ENCODE measurements at regions not wholly inside any gene's neighbourhood (a gene's known extent, or its start where the extent isn't known, plus 50 kb on each side); places are given as distances from the start of the nearest gene placed in this dataset.

- DNase-seq (ENCODE audit: low read depth), result no peak
Measured at GRCh38 chr15:95458721-95459120, 871.8 kb upstream of the NR2F2 start.

GRCh38 chr15:95459273-95459672, 871.2 kb upstream of the NR2F2 start:
- no peak for DNase-seq (ENCODE audit: low read depth)
- no peak overlapping the region for H3K4me3 ChIP-seq (ENCODE audit: low read length)
- TF ChIP-seq, protein P1, sequence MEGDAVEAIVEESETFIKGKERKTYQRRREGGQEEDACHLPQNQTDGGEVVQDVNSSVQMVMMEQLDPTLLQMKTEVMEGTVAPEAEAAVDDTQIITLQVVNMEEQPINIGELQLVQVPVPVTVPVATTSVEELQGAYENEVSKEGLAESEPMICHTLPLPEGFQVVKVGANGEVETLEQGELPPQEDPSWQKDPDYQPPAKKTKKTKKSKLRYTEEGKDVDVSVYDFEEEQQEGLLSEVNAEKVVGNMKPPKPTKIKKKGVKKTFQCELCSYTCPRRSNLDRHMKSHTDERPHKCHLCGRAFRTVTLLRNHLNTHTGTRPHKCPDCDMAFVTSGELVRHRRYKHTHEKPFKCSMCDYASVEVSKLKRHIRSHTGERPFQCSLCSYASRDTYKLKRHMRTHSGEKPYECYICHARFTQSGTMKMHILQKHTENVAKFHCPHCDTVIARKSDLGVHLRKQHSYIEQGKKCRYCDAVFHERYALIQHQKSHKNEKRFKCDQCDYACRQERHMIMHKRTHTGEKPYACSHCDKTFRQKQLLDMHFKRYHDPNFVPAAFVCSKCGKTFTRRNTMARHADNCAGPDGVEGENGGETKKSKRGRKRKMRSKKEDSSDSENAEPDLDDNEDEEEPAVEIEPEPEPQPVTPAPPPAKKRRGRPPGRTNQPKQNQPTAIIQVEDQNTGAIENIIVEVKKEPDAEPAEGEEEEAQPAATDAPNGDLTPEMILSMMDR (conservative IDR thresholded peaks at IDR 0.05; ENCODE audit: low read depth, low read length), result no peak

More at GRCh38 chr15:95458721-95459120, 871.8 kb upstream of the NR2F2 start:
- H3K4me3 ChIP-seq (ENCODE audit: low read length), result no peak overlapping the region
- TF ChIP-seq, protein P1 (conservative IDR thresholded peaks at IDR 0.05; ENCODE audit: low read depth, low read length), result no peak

DNA sequence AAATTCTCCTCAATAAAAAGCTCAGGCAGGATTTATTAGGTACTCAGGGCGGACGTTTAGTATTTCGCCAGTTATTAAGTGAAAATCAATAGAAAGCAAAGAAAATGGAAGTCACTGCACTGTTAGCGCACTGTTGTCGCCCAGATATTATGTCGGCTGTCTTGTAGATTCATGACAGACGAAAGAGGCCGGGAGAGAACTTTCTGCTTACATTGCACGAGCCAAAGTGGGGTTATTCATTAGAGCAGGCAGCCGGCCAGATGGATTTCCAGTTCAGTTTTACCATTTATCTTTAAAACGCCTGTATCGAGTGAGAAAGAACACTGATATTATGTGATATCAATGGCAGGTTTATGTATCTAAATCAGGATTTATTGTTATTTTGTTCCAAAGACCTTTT, 866.0 kb upstream of the NR2F2 start:
- no peak for DNase-seq (ENCODE audit: low read depth)
- no peak overlapping the region for H3K4me3 ChIP-seq (ENCODE audit: low read length)
- TF ChIP-seq, protein P1 (conservative IDR thresholded peaks at IDR 0.05; ENCODE audit: low read depth, low read length), result no peak

DNA sequence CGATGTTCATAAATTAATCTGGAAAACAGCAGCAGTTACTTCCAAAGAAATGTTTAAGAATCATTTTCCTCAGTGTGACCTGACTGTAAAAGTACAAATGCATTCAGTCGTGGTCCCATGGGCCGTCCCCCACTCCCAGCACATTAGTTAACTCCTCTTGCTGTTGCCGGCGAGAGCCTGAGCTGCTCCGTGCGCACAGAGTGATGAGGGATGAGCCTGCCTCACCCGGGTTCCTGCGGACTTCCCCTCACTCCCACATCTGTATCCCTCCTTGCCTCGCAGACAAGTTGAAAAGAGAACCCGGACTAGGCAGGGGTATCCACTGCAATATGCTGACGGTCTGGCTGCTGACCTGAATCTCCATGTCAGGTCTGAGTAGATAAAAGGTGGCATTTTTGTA, 861.7 kb upstream of the NR2F2 start:
- H3K4me3 ChIP-seq (ENCODE audit: low read length), result no peak overlapping the region
- no peak for DNase-seq (ENCODE audit: low read depth)
- TF ChIP-seq, protein P1 (conservative IDR thresholded peaks at IDR 0.05; ENCODE audit: low read depth, low read length), result no peak

DNA sequence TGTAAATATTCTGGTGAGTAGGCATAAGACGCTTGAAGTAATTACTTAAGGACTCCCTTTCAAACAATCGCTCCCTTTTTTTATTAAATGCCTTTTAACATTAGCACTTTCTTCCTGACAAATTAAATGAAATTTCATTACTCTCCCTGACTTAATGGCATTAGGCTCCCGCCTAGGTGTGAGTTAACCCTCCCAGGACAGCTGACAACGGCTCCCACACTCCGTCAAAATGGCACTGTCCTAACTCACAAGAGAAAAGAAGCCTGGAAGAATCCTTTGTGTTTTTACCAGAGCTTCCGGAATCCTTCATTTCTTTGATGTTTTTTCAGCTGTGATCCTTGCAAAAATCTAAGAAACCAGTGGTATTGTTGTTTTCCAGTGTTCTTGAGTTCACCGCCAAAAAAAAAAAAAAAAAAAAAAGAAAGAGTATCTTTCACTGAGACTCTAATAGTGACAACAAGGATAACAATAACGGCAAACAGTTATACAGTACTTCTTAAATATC, 861.0 kb upstream of the NR2F2 start:
- TF ChIP-seq, protein P1 (conservative IDR thresholded peaks at IDR 0.05; ENCODE audit: low read depth, low read length), result no peak
- DNase-seq (ENCODE audit: low read depth), result no peak
- no peak overlapping the region for H3K4me3 ChIP-seq (ENCODE audit: low read length)

GRCh38 chr15:95470529-95470928, 860.0 kb upstream of the NR2F2 start:
- TF ChIP-seq, protein P1 (conservative IDR thresholded peaks at IDR 0.05; ENCODE audit: low read depth, low read length), result no peak
- no peak for DNase-seq (ENCODE audit: low read depth)
- H3K4me3 ChIP-seq (ENCODE audit: low read length), result no peak overlapping the region

DNA sequence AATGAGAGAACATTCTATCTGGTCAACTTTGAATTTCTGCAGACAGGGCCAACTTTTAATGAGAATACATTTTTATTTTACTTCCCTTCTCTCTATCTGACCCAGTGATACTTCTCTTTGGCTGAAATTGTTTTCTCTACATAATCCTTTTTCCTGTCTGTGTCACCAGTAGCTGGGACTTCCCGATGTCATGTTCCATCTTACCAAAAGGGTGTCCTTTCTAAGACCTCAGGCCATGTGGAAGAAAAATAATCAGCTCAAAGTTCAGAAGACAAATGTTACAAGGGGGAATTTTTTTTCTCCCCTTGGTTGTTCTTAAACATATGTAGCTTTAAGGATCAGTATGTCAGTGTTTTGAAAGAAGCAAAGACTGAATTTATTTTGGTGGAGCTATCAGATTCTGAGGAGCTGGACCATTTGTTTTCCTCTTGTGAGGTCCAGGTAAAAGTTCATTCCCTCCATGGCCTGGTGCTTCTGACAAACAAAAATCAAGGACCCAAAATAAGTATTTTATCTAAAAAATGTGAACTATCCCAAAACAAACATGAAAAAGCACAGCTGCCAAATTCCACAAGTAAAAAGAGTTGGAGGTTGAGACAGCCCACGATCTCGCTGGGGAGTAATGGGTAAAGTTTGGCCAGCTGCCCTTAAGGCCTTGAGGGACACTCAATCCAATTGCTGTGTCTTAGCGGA, 859.4 kb upstream of the NR2F2 start:
- H3K4me3 ChIP-seq (ENCODE audit: low read length), result no peak overlapping the region
- no peak for DNase-seq (ENCODE audit: low read depth)

More for the DNA sequence above, 859.4 kb upstream of the NR2F2 start:
- TF ChIP-seq, protein P1 (conservative IDR thresholded peaks at IDR 0.05; ENCODE audit: low read depth, low read length), result no peak
